GM12873 (cell line): ENCODE measurements at regions not wholly inside any gene's neighbourhood (a gene's known extent, or its start where the extent isn't known, plus 50 kb on each side); places are given as distances from the start of the nearest gene placed in this dataset.
A peak's percentile ranks its signal among the peaks of the same experiment; 100 is the strongest.

Source experiments
- TF ChIP-seq, protein P1 (sequence below): IDR thresholded peaks from 2 replicates; pipeline ENCODE4 v1.5.1; 2012; ENCODE audit warnings: low read depth, mild to moderate bottlenecking, moderate library complexity, low read length, control low read depth; ENCODE audit not compliant: insufficient read depth; ENCODE audit errors: missing control alignments

- TF ChIP-seq, protein P1, sequence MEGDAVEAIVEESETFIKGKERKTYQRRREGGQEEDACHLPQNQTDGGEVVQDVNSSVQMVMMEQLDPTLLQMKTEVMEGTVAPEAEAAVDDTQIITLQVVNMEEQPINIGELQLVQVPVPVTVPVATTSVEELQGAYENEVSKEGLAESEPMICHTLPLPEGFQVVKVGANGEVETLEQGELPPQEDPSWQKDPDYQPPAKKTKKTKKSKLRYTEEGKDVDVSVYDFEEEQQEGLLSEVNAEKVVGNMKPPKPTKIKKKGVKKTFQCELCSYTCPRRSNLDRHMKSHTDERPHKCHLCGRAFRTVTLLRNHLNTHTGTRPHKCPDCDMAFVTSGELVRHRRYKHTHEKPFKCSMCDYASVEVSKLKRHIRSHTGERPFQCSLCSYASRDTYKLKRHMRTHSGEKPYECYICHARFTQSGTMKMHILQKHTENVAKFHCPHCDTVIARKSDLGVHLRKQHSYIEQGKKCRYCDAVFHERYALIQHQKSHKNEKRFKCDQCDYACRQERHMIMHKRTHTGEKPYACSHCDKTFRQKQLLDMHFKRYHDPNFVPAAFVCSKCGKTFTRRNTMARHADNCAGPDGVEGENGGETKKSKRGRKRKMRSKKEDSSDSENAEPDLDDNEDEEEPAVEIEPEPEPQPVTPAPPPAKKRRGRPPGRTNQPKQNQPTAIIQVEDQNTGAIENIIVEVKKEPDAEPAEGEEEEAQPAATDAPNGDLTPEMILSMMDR = no peak
Observed at GRCh38 chr10:2623675-2624274, 443.6 kb upstream of the PFKP start.

DNA sequence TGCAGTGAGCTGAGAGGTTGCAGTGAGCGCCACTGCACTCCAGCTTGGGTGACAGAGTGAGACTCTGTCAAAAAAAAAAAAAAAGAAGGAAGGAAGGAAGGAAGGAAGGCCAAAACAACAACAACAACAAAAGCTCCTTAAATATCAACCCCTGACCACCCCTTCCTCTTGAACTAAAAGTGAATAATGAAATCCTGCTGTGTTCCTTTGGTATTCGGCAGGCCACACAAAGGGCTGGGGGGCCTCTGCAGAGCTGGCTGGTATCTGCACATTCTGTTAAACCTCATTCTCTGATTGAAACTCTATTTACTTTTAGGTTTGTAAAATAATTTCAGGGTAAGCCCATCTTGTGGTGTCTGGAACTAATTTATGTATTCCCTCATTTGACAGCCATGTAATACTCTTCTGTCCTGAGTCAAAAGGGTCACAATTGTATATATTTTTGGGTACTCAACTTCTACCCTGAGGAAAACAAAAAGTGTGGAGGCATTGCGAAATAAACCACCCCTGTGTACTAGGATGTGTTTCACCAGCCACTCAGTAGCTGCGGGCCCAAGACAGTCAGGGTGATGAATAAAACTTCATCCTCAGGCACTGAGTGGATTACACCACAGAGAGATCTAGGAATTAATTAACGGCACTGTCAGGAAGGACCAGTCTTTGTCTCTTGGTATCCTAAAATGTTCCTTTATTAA lies 446.4 kb upstream of the PFKP start:
- TF ChIP-seq, protein P1 = no peak

GRCh38 chr10:2619916-2620315 lies 447.4 kb upstream of the PFKP start:
- TF ChIP-seq, protein P1 = no peak

- TF ChIP-seq, protein P1 = peak; percentile 44
Observed at GRCh38 chr10:2619472-2619871, 447.9 kb upstream of the PFKP start.

DNA sequence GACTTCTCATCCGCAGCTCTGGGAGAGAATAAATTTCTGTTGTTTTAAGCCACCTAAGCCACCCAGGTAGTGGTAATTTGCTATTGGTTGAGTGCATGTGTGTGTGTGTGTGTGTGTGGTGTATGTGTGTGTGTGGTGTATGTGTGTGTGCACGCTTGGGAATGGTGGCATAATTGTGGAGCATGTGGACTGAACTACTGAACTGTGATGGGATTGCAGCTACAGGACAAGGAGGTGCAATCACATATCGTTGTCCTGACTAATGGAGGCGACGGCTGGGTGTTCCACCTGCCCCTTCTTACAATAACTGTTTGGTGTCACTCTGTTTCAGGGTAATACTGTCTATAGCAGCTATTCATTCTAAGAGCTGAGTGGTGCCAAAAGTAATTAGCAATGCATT lies 448.7 kb upstream of the PFKP start:
- TF ChIP-seq, protein P1 = no peak

DNA sequence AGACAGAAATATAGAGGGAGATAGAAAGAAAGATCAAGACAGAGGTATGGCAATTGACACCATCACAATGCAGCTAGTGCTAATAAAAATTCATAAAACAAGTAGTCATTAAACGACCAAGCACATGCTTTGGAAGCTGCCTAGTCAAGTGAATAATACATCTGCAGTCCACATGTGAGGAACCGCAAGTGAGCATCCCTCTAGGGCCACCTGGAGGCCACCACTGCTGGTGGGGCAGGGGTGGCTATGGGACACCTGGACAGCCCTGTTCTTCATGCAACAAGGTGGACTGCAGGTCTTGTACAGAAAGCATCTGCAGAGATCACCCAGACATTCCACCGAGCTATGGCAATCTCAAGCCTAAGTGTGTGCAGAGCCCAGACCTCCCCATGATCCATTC lies 451.1 kb upstream of the PFKP start:
- TF ChIP-seq, protein P1 = no peak

DNA sequence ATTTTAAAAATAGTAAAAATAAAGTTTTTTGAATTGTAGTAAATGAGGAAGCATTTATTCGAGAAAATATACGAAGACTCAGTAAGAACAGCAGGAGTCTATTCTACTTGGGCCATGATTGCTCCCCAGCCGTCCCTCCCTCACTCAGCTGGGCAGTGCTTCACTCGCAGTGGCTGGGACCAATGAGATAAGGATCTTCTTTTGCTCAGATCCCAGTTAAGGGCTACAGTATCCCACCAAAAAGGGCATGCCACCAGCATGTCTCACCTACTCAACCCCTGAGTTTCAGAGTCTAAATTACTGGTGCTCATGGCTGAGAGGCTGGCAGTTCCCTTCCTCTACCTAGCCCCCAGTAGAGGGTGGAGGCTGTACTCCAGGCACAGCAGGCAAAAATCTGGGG lies 455.7 kb upstream of the PFKP start:
- TF ChIP-seq, protein P1 = no peak
